ENCODE measurements at regions not wholly inside any gene's neighbourhood (a gene's known extent, or its start where the extent isn't known, plus 50 kb on each side); places are given as distances from the start of the nearest gene placed in this dataset.

DNA sequence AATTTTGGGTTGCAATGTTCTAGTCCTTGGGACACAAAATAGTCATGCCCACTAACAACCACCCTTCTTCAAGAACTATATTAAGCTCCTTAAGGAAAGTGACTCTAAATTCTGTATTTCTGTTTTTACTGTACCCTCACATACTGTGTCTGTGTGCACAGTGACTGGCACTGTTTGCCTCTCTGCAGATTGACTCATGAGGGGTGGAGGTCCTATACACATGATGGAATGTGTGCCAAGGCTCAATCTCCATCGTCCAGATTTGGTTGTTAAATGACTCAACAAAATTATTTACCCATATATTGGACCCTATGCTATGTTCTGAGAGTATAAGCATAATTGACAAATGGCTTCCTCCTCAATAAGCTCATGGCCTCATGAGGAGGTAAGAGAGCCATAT is 126.6 kb upstream of the CWC22 start:
- Histone ChIP-seq H3K4me3 (no peak overlapping the region), H3K36me3 (no peaks in the 10 kb centered on the region), H3K27ac (no peak overlapping the region), H3K4me1 (no peaks in the 10 kb centered on the region), H3K9me3 (no peaks in the 10 kb centered on the region), H3K27me3 (no peaks in the 10 kb centered on the region)
- no peak for DNase-seq
- intact Hi-C loops (cut with DNase I; ENCODE audit: low total_unique reads) = no loop called here
- no peak for TF ChIP-seq POLR2A (IDR thresholded peaks at IDR 0.05)
- TF ChIP-seq, protein P1, sequence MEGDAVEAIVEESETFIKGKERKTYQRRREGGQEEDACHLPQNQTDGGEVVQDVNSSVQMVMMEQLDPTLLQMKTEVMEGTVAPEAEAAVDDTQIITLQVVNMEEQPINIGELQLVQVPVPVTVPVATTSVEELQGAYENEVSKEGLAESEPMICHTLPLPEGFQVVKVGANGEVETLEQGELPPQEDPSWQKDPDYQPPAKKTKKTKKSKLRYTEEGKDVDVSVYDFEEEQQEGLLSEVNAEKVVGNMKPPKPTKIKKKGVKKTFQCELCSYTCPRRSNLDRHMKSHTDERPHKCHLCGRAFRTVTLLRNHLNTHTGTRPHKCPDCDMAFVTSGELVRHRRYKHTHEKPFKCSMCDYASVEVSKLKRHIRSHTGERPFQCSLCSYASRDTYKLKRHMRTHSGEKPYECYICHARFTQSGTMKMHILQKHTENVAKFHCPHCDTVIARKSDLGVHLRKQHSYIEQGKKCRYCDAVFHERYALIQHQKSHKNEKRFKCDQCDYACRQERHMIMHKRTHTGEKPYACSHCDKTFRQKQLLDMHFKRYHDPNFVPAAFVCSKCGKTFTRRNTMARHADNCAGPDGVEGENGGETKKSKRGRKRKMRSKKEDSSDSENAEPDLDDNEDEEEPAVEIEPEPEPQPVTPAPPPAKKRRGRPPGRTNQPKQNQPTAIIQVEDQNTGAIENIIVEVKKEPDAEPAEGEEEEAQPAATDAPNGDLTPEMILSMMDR (IDR thresholded peaks at IDR 0.05) = no peak

GRCh38 chr2:180130403-180130802 is 123.3 kb upstream of the CWC22 start:
- intact Hi-C loops (cut with DNase I; ENCODE audit: low total_unique reads) = no loop called here
- TF ChIP-seq POLR2A (IDR thresholded peaks at IDR 0.05) = no peak
- TF ChIP-seq, protein P1 (IDR thresholded peaks at IDR 0.05) = no peak
- Histone ChIP-seq H3K4me3 (no peak overlapping the region), H3K4me1 (no peaks in the 10 kb centered on the region), H3K9me3 (no peaks in the 10 kb centered on the region), H3K27ac (no peak overlapping the region), H3K36me3 (no peaks in the 10 kb centered on the region), H3K27me3 (no peaks in the 10 kb centered on the region)
- DNase-seq = no peak

GRCh38 chr2:180128861-180129260 is 121.8 kb upstream of the CWC22 start:
- DNase-seq = no peak
- Histone ChIP-seq H3K4me1 (no peaks in the 10 kb centered on the region), H3K36me3 (no peaks in the 10 kb centered on the region), H3K27ac (no peak overlapping the region), H3K4me3 (no peak overlapping the region), H3K27me3 (no peaks in the 10 kb centered on the region), H3K9me3 (no peaks in the 10 kb centered on the region)
- no peak for TF ChIP-seq POLR2A (IDR thresholded peaks at IDR 0.05)
- TF ChIP-seq, protein P1 (IDR thresholded peaks at IDR 0.05) = no peak
- intact Hi-C loops (cut with DNase I; ENCODE audit: low total_unique reads) = no loop called here

GRCh38 chr2:180125245-180125962 is 118.3 kb upstream of the CWC22 start:
- Histone ChIP-seq H3K27ac (no peak overlapping the region), H3K9me3 (no peaks in the 10 kb centered on the region), H3K4me3 (no peak overlapping the region), H3K36me3 (no peaks in the 10 kb centered on the region), H3K27me3 (no peaks in the 10 kb centered on the region), H3K4me1 (no peaks in the 10 kb centered on the region)
- intact Hi-C loops (cut with DNase I; ENCODE audit: low total_unique reads) = no loop called here
- peak; percentile 30 to 35 for DNase-seq
- TF ChIP-seq, protein P1 (IDR thresholded peaks at IDR 0.05) = peak; percentile 23 to 33 (median 30)
- no peak for TF ChIP-seq POLR2A (IDR thresholded peaks at IDR 0.05)

DNA sequence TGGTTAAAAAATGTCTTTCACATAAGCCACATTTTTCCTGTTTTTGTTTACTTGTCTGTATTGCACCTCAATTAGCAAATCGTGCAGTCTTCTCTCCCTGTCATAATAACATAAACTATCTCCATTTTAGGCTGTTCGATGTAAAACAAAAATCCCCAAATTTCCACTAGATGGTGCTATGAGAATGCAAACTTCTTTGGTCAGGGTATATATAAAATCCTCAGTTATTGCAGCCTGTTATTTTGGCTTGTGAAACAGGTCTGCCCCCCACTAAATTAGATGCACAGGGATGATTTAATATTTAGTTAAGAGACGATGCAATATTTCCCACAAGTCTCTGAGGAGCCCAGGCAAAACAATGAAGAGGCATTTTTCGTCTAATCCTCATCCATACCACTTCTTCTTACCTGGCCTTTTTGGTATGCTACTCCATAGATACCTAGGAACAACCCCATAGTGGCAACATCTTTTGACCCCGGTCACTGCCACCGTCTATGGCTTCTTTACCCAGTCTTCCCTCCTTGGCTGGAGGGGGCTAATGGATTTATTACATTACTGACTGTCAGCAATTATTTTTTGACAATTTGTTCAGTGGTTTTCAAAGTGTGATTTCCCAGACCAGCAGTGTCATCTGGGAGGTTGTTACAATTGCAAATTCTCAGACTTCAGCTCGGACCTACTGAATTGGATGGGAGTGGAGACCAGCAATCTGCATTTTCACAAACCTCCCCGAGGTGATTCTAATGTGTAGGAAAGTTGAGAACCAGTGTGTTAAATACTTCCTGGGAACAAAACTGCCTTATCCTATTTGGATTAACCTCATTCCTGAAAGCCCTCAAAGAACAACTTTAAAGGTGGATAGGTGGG is 117.4 kb upstream of the CWC22 start:
- intact Hi-C loops (cut with DNase I; ENCODE audit: low total_unique reads) = no loop called here

More for the DNA sequence above, 117.4 kb upstream of the CWC22 start:
- H3K36me3 ChIP-seq = no peaks in the 10 kb centered on the region
- H3K4me3 ChIP-seq = no peak overlapping the region
- no peaks in the 10 kb centered on the region for H3K9me3 ChIP-seq
- no peak for DNase-seq
- H3K4me1 ChIP-seq = no peaks in the 10 kb centered on the region
- TF ChIP-seq, protein P1 (IDR thresholded peaks at IDR 0.05) = peak; percentile 39 to 54 (median 44)
- TF ChIP-seq POLR2A (IDR thresholded peaks at IDR 0.05) = no peak
- H3K27ac ChIP-seq = no peak overlapping the region
- H3K27me3 ChIP-seq = no peaks in the 10 kb centered on the region
